UCSD-AML1 (cell line): ENCODE measurements at regions not wholly inside any gene's neighbourhood (a gene's known extent, or its start where the extent isn't known, plus 50 kb on each side); places are given as distances from the start of the nearest gene placed in this dataset.

Experiments used
- DNase-seq: peaks from one replicate; lab custom pipeline; 2025; ENCODE audit not compliant: unreplicated experiment; lab: John Stamatoyannopoulos, UW

DNA sequence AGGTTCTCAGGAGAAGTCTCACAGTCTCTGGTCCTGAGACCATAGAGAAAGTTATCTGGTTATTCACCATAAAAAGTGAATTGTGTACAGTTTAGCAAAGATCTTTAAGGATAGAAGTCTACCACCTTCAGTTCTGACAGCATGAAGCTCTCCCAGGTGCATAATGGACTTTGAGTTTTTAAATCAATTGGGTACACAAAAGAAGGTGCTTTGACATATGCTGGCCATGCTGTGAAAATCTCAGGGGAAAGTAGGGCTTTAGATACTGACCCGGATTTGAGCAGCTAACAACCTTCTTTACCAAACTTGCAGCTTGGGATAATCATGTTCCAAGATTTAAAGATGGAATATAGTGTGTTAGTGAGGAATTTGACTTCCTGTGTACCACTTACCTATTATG, 264.2 kb downstream of the ZSWIM6 start:
- DNase-seq = no peak

DNA sequence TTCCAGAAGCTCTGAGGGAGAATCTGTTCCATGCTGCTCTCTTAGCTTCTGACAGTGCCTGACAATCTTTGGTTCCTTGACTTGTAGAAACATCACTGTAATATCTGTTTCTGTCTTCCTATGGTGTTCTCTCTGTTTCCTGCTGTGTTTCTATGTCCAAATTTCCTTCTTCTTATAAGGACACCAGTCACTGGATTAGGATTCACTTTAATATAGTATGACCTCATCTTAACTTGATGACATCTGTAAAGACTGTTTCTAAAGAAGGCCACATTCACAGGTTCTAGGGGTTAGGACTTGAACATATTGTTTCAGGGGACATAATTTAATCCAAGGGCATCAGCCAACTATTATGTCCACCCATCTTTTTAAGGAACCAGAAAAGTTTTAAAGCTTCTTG, 265.6 kb downstream of the ZSWIM6 start:
- no peak for DNase-seq

DNA sequence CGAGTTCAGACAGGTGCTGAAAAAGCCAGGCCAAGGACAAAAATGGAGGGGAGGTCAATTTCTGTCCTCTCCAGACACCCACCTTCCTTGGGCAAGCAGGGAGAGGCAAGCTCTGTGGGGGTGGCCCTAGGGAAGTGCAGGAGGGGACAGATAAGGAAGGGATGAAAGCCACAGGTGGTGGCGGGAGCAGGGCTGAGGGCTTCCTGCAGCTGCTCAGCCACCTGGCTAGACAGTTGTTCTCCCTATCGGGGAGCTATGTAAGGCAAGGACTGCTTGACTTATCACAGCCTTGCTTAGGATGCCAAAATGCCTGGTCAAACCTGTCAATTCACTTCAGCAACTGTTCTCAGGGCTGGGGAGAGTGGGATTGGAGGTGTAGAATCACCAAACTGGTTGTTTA, 266.1 kb downstream of the ZSWIM6 start:
- no peak for DNase-seq

DNA sequence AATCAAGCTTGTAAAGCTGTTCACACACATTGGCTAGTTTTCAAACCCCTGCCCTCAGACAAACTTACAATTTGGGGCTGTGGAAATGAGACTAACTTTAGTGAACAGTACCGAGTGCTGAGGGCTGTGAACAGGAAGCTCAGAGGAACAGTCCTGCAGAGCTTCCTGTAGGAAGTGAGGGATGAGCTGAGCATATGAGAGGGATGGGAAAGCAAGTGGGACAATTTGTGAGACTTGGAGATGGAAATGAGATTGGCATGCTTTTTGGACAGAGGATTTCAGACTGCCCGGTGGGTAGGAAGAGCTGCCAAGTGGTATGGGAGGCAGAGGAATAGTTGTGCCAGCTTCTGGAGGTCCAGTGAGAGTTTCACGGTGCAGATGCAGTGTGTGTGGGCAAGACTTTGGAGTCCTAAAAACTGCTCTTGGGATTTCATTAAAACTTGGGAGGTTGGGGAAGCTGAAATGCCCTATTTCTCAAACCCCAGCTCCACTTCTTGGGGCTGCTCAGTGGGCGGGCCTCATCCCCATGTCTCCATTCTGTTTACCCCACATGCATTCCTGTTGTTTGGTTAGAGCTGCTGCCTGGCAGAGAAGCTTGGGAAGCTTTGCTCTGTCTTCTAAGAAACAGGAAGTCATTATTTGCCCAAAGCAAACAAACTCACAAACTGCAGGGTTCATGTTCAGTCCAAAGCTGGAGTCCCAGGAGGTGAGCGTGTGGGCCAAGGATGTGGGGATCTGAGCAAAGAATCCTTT, 267.5 kb downstream of the ZSWIM6 start:
- DNase-seq = no peak

DNA sequence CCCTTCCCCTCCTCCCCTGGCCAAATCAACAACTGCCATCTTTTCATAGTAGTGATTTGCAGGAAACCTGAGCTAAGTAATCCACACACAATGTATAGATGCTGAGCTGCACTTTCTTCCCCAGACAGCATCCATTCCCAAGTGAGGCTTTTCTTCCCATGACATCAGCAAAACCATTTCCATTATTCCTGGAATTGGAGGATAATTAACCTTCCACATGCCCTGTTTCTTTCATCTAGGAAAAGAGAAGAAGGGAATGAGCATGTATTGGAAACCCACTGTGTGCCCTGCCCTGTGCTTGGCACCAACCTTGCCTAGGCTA, 268.0 kb downstream of the ZSWIM6 start:
- DNase-seq = no peak

DNA sequence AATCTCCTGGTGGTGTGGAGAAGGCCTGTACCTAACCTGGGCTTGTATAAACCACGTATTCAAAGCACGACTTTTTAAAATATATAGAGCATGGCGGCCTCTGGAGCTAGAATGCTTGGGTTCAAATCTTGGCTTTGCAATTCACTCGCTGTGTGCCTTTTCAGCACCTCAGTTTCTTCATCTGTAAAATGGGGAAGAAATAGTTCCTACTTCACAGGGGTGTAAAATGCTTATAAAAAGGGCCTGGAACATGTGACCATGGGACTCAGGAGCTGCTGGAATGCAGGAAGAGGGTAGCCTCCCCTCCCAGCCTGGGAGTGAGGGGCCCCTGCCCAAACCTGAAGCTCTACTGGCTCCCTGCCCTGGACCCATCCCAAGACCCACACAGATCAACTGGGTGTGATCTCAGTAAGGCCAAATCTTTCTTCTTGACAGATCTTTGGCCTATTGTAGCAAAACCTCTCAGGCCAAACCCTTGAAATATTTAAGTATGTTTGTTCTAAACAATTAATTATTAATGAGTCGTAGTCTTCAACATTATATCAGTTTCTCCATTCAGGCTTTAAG, 269.0 kb downstream of the ZSWIM6 start:
- no peak for DNase-seq

DNA sequence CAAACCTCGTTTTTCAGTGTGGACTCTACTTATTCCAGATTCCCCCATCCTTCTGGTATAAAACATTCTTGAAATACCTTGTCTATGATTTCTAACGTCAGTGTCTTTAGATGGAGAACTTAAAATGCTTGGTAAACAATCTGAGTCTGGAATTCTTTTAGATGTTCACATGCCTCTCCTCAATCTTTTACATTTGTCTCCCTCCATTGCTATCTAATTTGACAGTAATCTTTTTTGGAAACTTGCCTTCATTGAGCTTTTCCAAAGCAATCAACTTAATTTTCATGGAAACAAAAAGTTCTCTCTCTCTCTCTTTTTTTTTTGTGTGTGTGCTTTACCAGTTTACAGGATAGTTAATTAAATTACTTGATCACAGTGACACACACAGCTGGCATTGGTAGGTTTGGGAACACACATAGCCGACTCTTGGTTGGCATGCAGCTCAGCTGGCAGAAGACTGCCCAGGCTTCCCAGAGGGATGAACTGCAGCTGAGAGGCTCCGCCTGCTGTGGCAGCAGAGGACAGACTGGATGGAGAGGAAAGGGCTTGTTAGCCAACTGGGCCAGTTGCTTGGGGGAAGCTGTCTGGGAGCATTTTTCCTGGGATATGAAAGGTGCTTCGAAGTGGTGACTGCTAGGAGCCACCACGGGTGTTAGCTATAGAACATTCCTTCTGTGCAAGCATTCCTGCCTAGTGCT, 271.3 kb downstream of the ZSWIM6 start:
- no peak for DNase-seq

DNA sequence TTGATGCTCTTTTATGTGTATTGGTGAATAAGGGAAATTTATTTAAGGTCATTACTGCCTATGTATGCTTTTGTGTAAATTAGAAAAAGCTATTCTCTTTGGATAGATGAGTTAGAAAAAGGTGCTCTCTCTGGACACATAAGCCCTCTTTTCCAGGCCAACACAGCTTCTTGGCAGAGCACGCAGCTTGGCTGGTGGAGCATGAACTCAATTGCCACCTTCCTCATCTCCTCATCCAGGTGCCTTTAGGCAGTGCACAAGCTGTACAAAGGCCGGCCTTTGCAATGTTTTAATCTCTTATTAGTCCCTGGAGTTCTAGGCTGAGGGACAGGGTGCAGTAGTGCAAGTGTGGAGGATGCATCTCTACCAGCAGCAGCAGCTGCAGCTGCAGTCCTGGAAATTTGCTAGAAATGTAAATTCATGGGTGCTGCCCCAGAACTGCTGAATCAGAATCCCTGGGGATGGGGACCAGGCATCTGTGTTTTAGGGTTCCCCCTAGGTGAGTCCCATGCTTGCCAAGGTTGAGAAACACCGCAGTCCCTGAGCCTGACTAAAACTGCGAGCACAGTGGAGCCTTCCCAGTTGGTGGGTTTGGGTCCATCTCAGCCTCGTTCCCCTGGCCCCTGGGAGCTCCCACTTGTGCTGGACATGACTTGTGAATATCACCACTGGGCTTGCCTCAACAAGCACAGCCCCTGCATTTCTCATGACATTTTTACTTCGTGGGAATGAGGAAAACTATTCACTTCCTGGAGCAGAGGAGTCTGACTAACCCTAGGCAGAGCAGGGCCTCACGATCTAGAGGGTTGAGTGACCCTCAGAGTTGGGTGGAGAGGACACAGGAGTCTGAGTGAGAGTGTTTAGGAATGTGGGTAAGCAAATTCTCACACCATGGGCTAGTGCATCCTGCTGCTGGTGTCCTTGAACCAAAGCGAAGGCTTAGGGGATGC, 272.3 kb downstream of the ZSWIM6 start:
- DNase-seq = no peak

DNA sequence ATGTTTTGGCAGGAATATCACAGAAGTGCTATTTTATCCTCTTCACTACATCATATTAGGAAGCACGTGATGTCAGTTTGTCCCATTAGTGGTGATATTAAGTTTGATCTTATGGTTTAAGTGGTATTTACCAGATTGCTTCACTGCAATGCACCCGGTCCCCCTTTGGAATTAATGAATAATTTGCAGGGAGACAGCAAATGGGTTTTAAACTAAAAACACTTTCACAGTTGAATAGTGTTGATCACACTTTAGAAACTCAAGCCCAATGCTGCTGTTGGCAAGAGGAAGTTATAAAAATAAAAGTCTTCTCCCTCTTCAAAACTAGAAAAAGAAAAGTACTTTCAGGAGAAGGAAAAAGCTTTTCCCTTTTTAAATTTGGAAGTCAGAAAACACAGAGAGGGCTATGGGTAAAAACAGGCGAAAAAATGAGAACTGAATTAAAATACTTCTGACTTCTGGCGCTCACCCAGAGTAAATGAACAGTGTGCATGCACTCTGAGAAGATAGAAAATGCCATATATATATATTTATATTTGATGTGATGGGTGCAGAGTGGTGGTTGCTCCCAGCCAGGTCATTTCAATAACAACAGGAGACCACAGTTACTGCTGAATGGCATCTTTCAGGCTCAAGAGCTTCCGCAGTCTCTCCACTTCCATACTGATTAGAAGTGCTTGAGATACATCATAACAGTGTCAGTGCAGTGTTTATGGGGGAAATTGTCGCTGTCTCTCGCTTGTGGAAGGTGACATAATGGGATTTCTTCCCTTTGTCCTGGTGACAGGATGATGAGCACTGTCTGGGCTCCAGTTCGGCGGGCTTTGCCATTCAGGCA, 278.0 kb downstream of the ZSWIM6 start:
- DNase-seq = no peak

DNA sequence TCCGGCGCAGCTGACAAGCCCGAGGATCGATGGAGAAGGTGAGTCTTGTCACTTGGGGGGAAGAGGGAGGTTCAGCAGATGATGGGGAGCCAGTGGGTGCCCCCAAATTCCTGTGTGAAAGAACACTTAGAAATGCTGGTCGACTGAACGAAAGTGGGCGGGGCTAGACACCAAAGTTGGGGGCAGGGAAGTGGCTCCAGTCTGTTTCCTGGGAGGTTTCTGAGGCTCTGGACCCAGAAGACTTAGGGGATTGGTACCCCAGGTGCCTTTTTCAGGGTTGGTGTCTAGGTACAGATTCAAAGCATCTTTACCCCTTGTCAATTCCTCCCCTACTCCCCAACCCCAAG, 278.6 kb downstream of the ZSWIM6 start:
- DNase-seq = no peak

DNA sequence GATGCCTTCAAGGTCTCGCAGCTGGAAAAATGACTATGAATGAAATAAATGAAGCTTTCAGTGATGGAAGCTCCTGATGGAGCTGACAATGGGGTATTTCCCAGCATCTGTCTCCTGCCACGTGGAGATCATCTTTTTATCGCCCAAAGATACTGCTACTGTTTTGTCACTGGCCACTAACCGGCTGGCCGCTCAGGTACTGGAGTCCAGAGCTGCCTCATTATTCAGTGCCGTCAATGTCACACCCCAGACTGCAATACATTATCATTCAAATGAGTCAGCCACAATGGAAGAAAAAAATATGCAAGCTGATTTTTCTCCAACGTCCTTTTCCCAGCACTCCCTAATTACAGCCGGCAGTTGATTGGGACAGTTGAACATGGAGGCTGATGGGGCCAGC, 280.4 kb downstream of the ZSWIM6 start:
- no peak for DNase-seq

DNA sequence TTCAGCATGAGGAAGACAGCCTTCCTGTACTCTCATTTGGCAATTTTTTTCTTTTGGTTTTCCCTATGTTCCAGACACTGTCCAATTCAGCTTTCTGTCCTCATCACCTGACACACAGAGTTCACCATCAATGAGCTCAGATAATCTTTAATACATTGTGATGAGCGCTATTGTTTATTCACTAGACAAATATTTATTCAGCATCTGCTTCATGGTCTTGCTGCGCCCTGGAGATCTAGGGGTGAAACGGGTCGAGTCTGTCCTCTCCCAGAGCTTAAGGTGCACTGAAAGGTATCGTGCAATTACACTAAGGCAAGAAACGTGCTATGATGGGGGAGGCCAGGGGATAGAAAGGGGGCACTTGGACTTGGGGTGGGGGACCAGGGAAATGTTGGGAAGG, 281.6 kb downstream of the ZSWIM6 start:
- DNase-seq = no peak

DNA sequence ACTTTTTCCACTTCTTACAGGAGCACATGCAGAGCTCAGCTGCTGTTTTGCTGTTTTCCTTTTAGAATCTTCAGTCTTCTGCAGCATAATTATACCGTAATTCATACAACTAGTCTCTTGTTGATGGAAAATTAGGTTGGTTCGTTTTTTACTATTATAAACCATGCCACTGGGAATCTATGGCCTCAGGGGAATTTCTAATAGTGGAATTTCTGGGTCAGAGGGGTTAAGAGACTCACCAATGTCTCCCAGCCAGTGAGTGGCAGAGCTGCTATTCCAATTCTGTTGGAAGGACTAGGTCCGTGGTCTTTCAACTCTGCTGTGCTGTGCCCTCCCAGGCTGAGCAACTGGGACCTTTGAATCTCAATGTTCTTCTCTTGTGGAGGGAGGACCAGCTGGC, 282.5 kb downstream of the ZSWIM6 start:
- DNase-seq = no peak

DNA sequence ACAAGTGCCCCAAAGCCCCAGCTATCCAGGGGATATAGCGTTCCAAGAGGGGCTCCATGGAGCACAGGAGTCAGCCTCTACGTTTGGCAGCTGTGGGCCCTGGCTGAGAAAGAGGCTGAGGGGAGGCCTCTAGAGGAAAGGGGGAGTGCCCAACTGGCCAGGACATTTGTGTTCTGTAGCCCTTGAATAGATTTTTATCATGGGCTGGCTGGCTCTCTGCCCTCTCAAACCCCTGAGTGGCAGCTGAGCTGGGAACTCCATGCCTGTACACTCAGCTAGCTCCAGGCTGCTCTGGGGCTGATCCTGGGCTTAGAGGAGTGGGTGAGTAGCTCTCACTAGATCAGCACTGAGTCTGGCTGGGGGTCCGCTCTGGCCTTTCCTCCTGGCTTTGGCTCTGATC, 285.0 kb downstream of the ZSWIM6 start:
- DNase-seq = no peak

DNA sequence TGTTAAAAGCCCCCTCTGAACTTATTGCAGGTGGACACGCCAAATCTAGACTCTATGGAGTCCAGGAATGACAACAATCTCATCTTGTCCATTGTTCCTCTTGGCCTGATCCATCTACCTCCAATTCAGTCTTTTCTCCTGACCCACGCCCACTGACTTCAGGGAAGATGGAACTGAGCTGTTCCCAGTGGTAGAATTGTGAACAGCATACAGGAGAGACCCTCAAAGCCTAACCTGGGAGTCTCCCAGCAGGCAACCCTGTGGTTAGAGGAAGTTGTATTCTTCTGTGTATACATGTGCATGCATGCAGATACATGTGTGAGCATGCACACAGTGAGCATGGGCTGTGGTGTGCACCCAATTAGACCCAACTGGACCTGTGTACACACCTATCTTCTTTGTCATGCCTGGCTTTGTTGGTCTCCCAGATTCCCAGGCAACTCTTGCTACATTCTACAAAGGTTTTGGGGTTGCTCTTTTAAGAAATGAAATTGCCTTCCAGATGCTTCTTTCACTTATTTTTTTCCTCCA, 286.0 kb downstream of the ZSWIM6 start:
- no peak for DNase-seq

DNA sequence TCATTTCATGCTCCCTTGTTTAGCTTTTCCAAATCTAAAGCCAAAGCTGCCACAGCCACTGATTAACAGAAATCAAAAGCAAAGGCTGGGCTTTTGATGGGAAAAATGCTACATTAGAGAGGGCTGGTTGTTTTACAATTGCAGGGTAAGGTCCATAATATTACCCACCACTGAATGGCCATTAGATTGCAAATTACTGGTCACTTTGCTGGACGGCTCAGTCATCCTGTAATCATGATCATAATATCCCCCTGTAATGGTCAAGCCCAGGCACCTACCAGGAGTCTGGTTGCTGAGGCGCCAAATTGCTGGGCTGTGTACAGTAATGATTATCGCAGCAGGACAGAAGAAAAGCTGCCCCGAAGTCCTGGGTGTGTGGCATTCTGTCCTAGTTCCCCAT, 286.5 kb downstream of the ZSWIM6 start:
- DNase-seq = no peak

DNA sequence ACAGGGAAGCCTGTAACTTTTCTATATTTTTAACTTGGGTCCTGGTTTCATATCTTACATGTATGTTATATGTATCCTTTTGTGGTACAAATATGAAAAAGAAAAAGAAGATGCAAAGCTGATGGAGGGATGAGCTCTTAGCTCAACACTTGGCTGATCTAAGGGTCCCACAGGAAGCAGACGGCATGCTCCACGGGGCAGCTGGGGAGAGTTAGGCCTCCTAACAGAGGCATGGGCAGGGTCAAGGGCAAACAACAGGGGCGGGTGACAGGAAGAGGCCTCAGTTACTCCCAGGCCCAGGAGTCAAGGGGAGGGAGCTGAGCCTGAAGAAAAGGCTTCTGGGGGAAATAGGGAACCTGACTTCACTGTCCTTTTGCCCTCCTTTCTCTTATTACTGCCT, 287.2 kb downstream of the ZSWIM6 start:
- DNase-seq = no peak

DNA sequence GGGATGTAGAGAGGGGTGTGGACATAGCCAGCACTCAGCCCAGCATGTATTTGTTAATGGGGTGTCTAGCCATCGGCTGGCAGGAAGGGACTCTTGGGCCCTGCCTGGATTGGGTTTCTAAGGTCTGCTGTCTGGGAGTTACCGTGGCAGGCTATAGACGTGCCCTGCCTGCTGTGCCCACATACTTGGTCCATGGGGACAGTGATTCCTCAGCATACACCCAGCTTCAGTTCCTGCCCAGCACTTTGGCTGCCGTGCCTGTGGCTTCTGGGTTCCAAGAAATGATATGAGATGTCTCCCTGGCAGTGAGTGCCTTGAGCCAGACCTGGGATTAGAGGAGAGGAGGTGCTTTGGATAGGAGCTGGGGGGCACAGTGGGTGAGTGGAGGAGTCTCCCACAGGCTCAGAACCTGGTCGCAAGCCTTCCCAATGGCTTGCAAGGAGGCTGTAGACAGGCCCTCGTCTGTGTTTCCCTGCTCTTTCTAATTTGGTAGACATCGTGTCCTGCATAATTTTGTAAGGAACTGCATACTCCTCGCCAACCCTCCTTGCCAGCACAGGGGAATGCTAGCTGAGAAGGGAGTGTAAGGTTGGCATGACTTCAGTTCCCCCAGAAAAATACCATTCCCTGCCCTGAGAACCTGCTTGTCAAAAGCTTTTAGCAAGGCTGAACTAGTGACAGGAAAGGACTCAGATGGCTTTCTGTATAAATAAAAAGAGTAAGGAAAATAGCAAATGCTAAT, 287.9 kb downstream of the ZSWIM6 start:
- DNase-seq = no peak

DNA sequence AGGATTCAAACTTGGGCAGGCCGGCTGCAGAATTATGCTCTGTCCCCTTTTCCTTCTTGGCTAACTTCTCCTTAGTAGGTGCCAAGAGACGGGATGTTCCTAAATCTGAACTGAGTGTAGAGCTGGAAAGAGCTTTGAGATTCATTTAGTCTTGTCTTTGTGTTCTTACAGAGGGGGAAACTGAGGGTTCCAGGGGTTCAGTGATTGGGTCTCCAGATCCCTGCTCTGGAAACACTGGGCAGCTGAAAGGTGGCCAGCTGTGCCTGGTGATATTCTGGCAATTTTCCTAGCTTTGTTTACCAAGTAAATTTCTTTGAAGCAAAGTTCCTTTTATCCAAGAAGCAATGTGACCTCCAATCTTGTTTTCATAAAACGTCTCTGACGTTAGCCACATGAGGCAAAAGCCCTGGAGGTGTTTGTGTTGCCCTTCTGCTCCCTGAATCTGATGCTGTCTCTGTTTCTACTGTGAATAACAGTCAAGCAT, 288.7 kb downstream of the ZSWIM6 start:
- no peak for DNase-seq

DNA sequence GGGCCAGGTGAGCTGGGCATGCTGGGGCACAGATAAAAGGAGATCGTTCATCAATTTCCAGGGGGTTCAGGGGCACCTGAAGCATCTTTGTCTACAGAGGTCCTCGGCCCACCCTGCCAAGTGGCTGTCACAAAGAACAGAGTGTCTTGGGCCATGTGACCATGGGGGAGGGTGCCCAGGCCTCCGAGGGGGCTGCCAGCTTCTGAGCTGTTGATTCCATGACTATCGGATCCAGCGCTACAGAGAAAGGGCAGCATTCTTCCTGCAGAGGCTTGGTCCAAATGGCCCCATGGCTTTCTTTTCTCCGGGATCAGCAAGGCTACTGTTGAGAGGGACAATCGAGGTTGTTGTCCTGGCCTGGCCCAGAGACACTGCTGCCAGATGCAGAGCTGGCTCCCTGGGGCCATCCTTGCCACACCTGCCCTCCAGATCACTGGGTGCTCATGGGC, 289.2 kb downstream of the ZSWIM6 start:
- DNase-seq = no peak
